ENCODE measurements at regions not wholly inside any gene's neighbourhood (a gene's known extent, or its start where the extent isn't known, plus 50 kb on each side); places are given as distances from the start of the nearest gene placed in this dataset.

- H3K27ac ChIP-seq: no peak overlapping the region
- no peak overlapping the region for H3K4me3 ChIP-seq
- H4K20me1 ChIP-seq: no peaks in the 10 kb centered on the region
- H3K9ac ChIP-seq: no peak overlapping the region
- H3K27me3 ChIP-seq: no peaks in the 10 kb centered on the region
- H3K4me2 ChIP-seq: no peak overlapping the region
- TF ChIP-seq Cebpa-rat (IDR thresholded peaks at IDR 0.05): no peak
- no peaks in the 10 kb centered on the region for H3K4me1 ChIP-seq
- H3K36me3 ChIP-seq: no peaks in the 10 kb centered on the region
- no peaks in the 10 kb centered on the region for H3K9me3 ChIP-seq
Measured at GRCh38 chr15:59873644-59874272, 130.4 kb upstream of the FOXB1 start.

DNA sequence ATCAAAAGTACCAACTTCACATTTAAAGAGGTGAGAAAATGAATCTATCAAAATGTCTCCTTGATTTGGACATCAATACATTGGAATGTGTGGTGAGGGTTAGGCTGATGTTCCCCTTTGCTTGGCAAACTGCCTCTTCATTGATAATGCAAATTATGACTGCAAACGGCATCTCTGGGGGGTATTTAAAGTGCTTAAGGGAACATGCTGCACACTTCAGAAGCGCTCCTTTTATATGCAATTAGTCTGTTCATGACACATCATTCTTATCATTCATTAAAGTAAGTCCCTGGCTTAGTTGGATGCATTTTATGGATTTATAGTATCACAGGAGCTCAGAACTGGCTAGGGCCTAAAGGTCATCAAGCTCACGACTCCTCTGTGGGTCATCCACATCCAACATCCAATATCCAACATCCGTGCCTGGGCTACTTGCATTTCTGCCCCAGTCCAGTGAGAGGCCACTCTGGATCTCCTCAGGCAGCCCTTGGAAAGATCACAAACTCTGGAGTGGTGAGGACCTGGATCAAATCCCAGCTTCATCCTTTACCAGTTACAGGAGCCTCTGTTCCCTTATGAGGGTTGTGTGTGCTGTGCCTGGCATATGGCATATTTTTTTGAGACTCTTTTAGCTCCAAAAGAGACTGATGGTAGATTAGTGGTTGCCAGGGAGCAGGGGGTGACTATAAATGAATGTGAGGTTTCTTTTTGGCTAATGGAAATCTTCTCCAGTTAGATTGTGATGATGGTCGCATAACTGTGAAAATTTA lies 136.8 kb upstream of the FOXB1 start:
- Histone ChIP-seq H4K20me1 (no peaks in the 10 kb centered on the region), H3K9me3 (no peaks in the 10 kb centered on the region), H3K27ac (no peak overlapping the region), H3K4me3 (no peak overlapping the region), H3K9ac (no peak overlapping the region), H3K27me3 (no peaks in the 10 kb centered on the region), H3K4me2 (no peak overlapping the region), H3K36me3 (no peaks in the 10 kb centered on the region), H3K4me1 (no peaks in the 10 kb centered on the region)
- TF ChIP-seq Cebpa-rat (IDR thresholded peaks at IDR 0.05): no peak

- Histone ChIP-seq H3K9me3 (no peaks in the 10 kb centered on the region), H4K20me1 (no peaks in the 10 kb centered on the region), H3K4me3 (no peak overlapping the region), H3K4me2 (no peak overlapping the region), H3K27me3 (no peaks in the 10 kb centered on the region), H3K27ac (no peak overlapping the region), H3K4me1 (no peaks in the 10 kb centered on the region), H3K9ac (no peak overlapping the region), H3K36me3 (no peaks in the 10 kb centered on the region)
- no peak for TF ChIP-seq Cebpa-rat (IDR thresholded peaks at IDR 0.05)
Measured at GRCh38 chr15:59866642-59867041, 137.5 kb upstream of the FOXB1 start.

DNA sequence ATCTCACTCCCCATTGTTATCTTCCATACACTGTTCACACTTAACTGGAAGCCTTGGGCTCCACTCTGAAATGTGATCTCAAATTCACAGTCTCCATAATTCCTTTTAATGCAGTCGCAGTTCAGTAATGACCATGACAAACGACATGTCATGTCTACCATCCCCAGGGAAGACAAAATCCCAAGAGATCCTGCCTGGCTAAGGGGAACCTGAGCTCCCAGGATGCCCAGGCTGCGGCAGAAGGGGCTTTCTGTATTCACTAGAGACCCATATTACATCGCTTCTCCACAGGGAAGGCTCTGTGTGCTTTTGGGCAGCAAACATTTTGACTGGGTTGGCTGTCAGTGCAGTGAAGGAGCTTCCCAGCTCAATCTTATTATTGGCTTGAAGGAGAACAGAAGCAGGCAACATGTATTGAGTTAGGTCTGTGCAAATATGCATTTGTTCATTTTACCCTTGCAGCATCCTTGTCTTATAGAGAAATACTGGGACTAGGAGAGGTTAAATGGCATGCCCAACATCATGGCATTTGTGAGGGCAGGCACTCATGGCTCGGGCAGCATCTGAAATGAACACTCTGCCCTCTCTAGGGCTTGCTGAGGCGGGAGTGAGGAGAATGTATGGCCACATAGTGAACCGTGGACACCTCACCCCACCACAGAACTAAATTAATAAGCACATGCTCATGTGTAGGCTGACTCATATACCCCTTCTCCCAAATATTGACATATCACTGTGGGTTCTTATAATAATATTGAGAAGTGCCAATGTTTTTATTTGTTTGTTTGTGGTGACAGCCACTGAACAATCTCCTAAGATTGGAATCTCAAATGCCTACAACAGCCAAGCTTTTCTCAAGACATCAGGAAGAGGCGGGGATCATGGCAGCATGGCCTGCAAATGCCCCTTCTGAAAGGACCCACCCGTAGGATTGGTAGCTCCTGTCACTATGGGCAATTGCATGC lies 141.6 kb upstream of the FOXB1 start:
- no peak for TF ChIP-seq Cebpa-rat (IDR thresholded peaks at IDR 0.05)
- Histone ChIP-seq H3K4me2 (no peak overlapping the region), H3K36me3 (no peaks in the 10 kb centered on the region), H3K4me1 (no peaks in the 10 kb centered on the region), H3K4me3 (no peak overlapping the region), H3K9me3 (no peaks in the 10 kb centered on the region), H3K27ac (no peak overlapping the region), H4K20me1 (no peaks in the 10 kb centered on the region), H3K27me3 (no peaks in the 10 kb centered on the region), H3K9ac (no peak overlapping the region)

DNA sequence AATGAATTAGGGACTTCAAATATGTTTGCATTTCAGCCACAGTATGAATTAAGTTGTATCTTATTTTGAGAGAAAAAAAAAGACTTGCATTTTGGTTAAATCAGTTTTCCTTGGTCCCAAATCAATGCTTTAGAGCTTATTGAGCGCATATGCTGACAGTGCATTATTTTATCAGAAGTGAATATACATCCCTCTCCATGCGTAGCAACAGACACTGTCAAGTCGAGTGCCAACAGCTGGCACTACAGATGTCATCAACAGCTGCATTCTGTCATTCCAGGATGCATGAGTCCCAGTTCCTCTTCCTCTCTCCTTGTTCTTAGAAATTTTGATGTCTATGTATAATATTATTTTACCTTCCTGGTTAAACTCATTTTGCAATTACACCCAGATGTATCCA lies 156.1 kb upstream of the FOXB1 start:
- Histone ChIP-seq H4K20me1 (no peaks in the 10 kb centered on the region), H3K4me3 (no peak overlapping the region), H3K36me3 (no peaks in the 10 kb centered on the region), H3K9ac (no peak overlapping the region), H3K4me1 (no peaks in the 10 kb centered on the region), H3K9me3 (no peaks in the 10 kb centered on the region), H3K27ac (no peak overlapping the region), H3K27me3 (no peaks in the 10 kb centered on the region), H3K4me2 (no peak overlapping the region)
- no peak for TF ChIP-seq Cebpa-rat (IDR thresholded peaks at IDR 0.05)

- no peaks in the 10 kb centered on the region for H3K36me3 ChIP-seq
- TF ChIP-seq Cebpa-rat (IDR thresholded peaks at IDR 0.05): no peak
- no peak overlapping the region for H3K9ac ChIP-seq
- no peaks in the 10 kb centered on the region for H4K20me1 ChIP-seq
- H3K27me3 ChIP-seq: no peaks in the 10 kb centered on the region
- no peaks in the 10 kb centered on the region for H3K4me1 ChIP-seq
- no peak overlapping the region for H3K4me2 ChIP-seq
- H3K9me3 ChIP-seq: no peaks in the 10 kb centered on the region
- no peak overlapping the region for H3K4me3 ChIP-seq
- H3K27ac ChIP-seq: no peak overlapping the region
Measured at GRCh38 chr15:59845942-59846499, 156.9 kb upstream of the BNIP2 start.

GRCh38 chr15:59843609-59844008 lies 154.5 kb upstream of the BNIP2 start:
- Histone ChIP-seq H3K4me1 (no peaks in the 10 kb centered on the region), H3K9me3 (no peaks in the 10 kb centered on the region), H4K20me1 (no peaks in the 10 kb centered on the region), H3K27me3 (no peaks in the 10 kb centered on the region), H3K4me3 (no peak overlapping the region), H3K27ac (no peak overlapping the region), H3K36me3 (no peaks in the 10 kb centered on the region), H3K4me2 (no peak overlapping the region), H3K9ac (no peak overlapping the region)
- no peak for TF ChIP-seq Cebpa-rat (IDR thresholded peaks at IDR 0.05)

DNA sequence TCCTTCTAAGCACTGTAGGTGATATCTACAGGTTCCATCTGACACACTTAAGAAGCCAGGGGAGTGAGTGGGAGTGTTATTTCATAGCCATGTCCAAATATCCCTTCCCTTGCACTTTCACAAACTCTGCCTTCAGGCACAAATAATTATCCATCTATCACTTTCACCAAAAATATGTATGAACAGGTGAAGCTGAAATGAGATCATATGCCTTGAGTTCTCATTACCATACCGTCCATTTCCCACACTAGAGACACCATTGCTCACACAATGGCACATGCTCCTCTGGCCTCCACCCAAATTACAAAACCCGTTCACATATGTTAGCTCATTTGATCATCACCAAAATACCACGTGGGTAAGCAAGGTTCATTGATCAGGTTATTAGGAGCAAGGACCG lies 151.9 kb upstream of the BNIP2 start:
- Histone ChIP-seq H3K4me3 (no peak overlapping the region), H3K4me2 (no peak overlapping the region), H3K4me1 (no peaks in the 10 kb centered on the region), H4K20me1 (no peaks in the 10 kb centered on the region), H3K27ac (no peak overlapping the region), H3K9ac (no peak overlapping the region), H3K27me3 (no peaks in the 10 kb centered on the region), H3K36me3 (no peaks in the 10 kb centered on the region), H3K9me3 (no peaks in the 10 kb centered on the region)
- no peak for TF ChIP-seq Cebpa-rat (IDR thresholded peaks at IDR 0.05)

DNA sequence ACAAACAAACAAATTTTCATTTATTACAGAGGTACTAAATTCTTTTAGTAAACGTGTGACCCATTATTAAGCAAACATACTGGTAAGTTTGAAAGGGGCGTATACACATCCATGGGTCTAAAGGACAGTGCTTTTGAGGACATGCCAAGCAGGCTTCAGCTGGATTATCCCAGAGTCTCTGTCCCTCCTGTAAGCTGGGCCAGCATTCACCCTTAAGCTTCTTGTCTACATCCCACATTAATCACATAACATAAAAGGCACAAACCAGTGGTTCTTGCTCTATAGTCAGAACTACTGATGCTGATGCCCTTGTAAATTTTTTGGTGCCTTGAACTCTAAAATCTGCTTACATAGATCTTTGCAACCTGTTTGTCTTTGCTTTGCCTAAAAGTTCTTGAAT lies 150.8 kb upstream of the BNIP2 start:
- Histone ChIP-seq H3K4me1 (no peaks in the 10 kb centered on the region), H3K4me3 (no peak overlapping the region), H3K4me2 (no peak overlapping the region), H4K20me1 (no peaks in the 10 kb centered on the region), H3K27me3 (no peaks in the 10 kb centered on the region), H3K27ac (no peak overlapping the region), H3K36me3 (no peaks in the 10 kb centered on the region), H3K9ac (no peak overlapping the region), H3K9me3 (no peaks in the 10 kb centered on the region)
- TF ChIP-seq Cebpa-rat (IDR thresholded peaks at IDR 0.05): no peak
